Esophagus squamous epithelium (tissue), 4 donors: ENCODE measurements at regions not wholly inside any gene's neighbourhood (a gene's known extent, or its start where the extent isn't known, plus 50 kb on each side); places are given as distances from the start of the nearest gene placed in this dataset.

Source experiments
- CTCF ChIP-seq, 6 experiments: fragments of 450-650 bp in 4 of 6; fragments of 200-600 bp in 2 of 6; sonication (generic) in 2 of 6; IDR thresholded peaks; one replicate each; pipeline ENCODE4 v1.5.1; 2016 to 2019; ENCODE audit warnings: antibody characterized with exemption in 6 of 6, mild to moderate bottlenecking in 4 of 6, moderate library complexity in 4 of 6
- POLR2A ChIP-seq, 4 donors: fragments of 450-650 bp; IDR thresholded peaks; one replicate each; pipeline ENCODE4 v1.6.1; 2017; ENCODE audit warnings: antibody characterized with exemption in 4 of 4, mild to moderate bottlenecking in 4 of 4, moderate library complexity in 3 of 4

- TF ChIP-seq CTCF (IDR thresholded peaks at IDR 0.05) (no peak), POLR2A (IDR thresholded peaks at IDR 0.05) (no peak)
These were observed 129.5 kb upstream of the CEP162 start for GRCh38 chr6:84356907-84357306.
